K562 (cell line): ENCODE measurements at regions not wholly inside any gene's neighbourhood (a gene's known extent, or its start where the extent isn't known, plus 50 kb on each side); places are given as distances from the start of the nearest gene placed in this dataset.

Source experiments
- BRF2 ChIP-seq: IDR thresholded peaks from 3 replicates; pipeline ENCODE4 v1.6.1; 2011; ENCODE audit warnings: borderline replicate concordance, mild to moderate bottlenecking; ENCODE audit not compliant: insufficient read length, insufficient read depth
- CBFA2T2 ChIP-seq: fragments of 450-650 bp; conservative IDR thresholded peaks from 2 replicates; pipeline ENCODE4 v1.6.1; 2017; ENCODE audit warnings: mild to moderate bottlenecking
- CBX1 ChIP-seq: sonication (generic); IDR thresholded peaks from 2 replicates; pipeline ENCODE4 v1.6.1; 2016; ENCODE audit warnings: antibody characterized with exemption, low read depth, mild to moderate bottlenecking
- CHD4 ChIP-seq: fragments of 200-600 bp; sonication (generic); IDR thresholded peaks from 3 replicates; pipeline ENCODE4 v1.6.1; 2012; ENCODE audit warnings: low read depth, mild to moderate bottlenecking, mixed read lengths, low read length, inconsistent platforms; ENCODE audit not compliant: insufficient read depth, insufficient replicate concordance, poor library complexity, severe bottlenecking
- E2F3 ChIP-seq: fragments of 250-450 bp; sonication (Bioruptor Pico); IDR thresholded peaks from 2 replicates; pipeline ENCODE4 v1.4.0; 2020; ENCODE audit warnings: mild to moderate bottlenecking
- FOXP4 ChIP-seq: sonication (generic); formaldehyde crosslinking; IDR thresholded peaks from 2 replicates; pipeline ENCODE4 v1.8.0; 2022; ENCODE audit warnings: mild to moderate bottlenecking, missing genetic modification reagents, borderline replicate concordance
- MAX ChIP-seq: sonication (generic); formaldehyde crosslinking; IDR thresholded peaks from 2 replicates; pipeline ENCODE4 v1.9.0; 2022; ENCODE audit warnings: mild to moderate bottlenecking, missing genetic modification reagents
- MYC ChIP-seq, 2 experiments: fragments of 250-450 bp in 1 of 2; sonication (Bioruptor Pico) in 1 of 2; IDR thresholded peaks; 2 replicates each; pipeline versions ENCODE4 v1.5.1 to v1.6.1; 2012 to 2021; ENCODE audit warnings: low read depth in 2 of 2, borderline replicate concordance in 1 of 2, improper control_type of control experiment in 1 of 2, low read length in 1 of 2, mild to moderate bottlenecking in 1 of 2, moderate library complexity in 1 of 2
- TBL1XR1 ChIP-seq, 2 experiments: IDR thresholded peaks; 2 replicates each; pipeline ENCODE4 v1.6.1; 2012; ENCODE audit warnings: improper control_type of control experiment in 2 of 2, low read length in 2 of 2, mild to moderate bottlenecking in 1 of 2
- TFAP4 ChIP-seq: sonication (generic); formaldehyde crosslinking; IDR thresholded peaks from 2 replicates; pipeline ENCODE4 v1.8.0; 2022; ENCODE audit warnings: missing genetic modification reagents, mild to moderate bottlenecking, moderate library complexity, borderline replicate concordance
- TSHZ1 ChIP-seq: fragments of 250-450 bp; sonication (Bioruptor Pico); IDR thresholded peaks from 2 replicates; pipeline ENCODE4 v1.4.0; 2020; ENCODE audit warnings: mild to moderate bottlenecking, moderate library complexity
- YY1 ChIP-seq, 3 experiments: IDR thresholded peaks; 2 replicates each; pipeline ENCODE4 v1.6.1; 2011; ENCODE audit warnings: low read length in 2 of 3, mild to moderate bottlenecking in 2 of 3, moderate library complexity in 2 of 3, borderline replicate concordance in 1 of 3, control low read depth in 1 of 3, low read depth in 1 of 3; ENCODE audit not compliant: insufficient read depth in 3 of 3, insufficient replicate concordance in 2 of 3, control insufficient read depth in 1 of 3, insufficient read length in 1 of 3; ENCODE audit errors: extremely low read depth in 1 of 3
- ZNF12 ChIP-seq: sonication (generic); formaldehyde crosslinking; IDR thresholded peaks from 2 replicates; pipeline ENCODE4 v1.4.0; 2020; ENCODE audit warnings: mild to moderate bottlenecking, missing genetic modification reagents
- ZNF280A ChIP-seq: fragments of 450-650 bp; IDR thresholded peaks from 2 replicates; pipeline ENCODE4 v1.6.1; 2018; ENCODE audit warnings: mild to moderate bottlenecking, low read depth; ENCODE audit not compliant: partially characterized antibody
- ZNF583 ChIP-seq: fragments of 250-450 bp; sonication (Bioruptor Pico); IDR thresholded peaks from 2 replicates; pipeline ENCODE4 v1.4.0; 2020

GRCh38 chr5:135191084-135191826 is 157.2 kb upstream of the PITX1 start (continued):
- TF ChIP-seq TSHZ1 (CRISPR knock-in tag) (no peak), BRF2 (no peak), ZNF12 (CRISPR knock-in tag) (no peak), ZNF583 (no peak), MYC (IDR thresholded peaks at IDR 0.05; ENCODE audit: low read depth, low read length) (peak; percentile 78), MYC (CRISPR knock-in tag; IDR thresholded peaks at IDR 0.05; ENCODE audit: borderline replicate concordance, low read depth) (no peak), CBFA2T2 (0 out of 2 replicates have a peak, but pooled peaks have one; percentile 2), CBX1 (no peak), TBL1XR1 (IDR thresholded peaks at IDR 0.05; ENCODE audit: low read length in 2 of 2) (no peak), YY1 (IDR thresholded peaks at IDR 0.05; ENCODE audit: borderline replicate concordance in 1 of 3, control insufficient read depth in 1 of 3, extremely low read depth in 1 of 3, insufficient read depth in 3 of 3, insufficient read length in 1 of 3, insufficient replicate concordance in 2 of 3, low read depth in 1 of 3, low read length in 2 of 3) (peak in 1 of 3 experiments; percentile 46), CHD4 (no peak), FOXP4 (0 out of 2 replicates have a peak, but pooled peaks have one; percentile 56), TFAP4 (peak; percentile 77), E2F3 (no peak), MAX (peak; percentile 64), ZNF280A (no peak)
